Loucy (cell line): ENCODE measurements at regions not wholly inside any gene's neighbourhood (a gene's known extent, or its start where the extent isn't known, plus 50 kb on each side); places are given as distances from the start of the nearest gene placed in this dataset.

Experiments
- H2AFZ ChIP-seq: fragments of 200-600 bp; sonication (generic); 2 replicates; pipeline ENCODE4 v1.6.0; 2016; ENCODE audit warnings: antibody characterized with exemption, mild to moderate bottlenecking, low read length, moderate library complexity
- H3F3A ChIP-seq: fragments of 200-600 bp; 2 replicates; pipeline ENCODE4 v1.6.0; 2016; ENCODE audit warnings: antibody characterized with exemption, low read depth, mild to moderate bottlenecking
- H3K27me3 ChIP-seq: fragments of 200-600 bp; sonication (generic); 2 replicates; pipeline ENCODE4 v1.6.1; 2014; ENCODE audit warnings: low read length, mild to moderate bottlenecking; ENCODE audit not compliant: insufficient read depth, poor library complexity, severe bottlenecking
- H3K36me3 ChIP-seq: fragments of 200-600 bp; sonication (generic); 2 replicates; pipeline ENCODE4 v1.6.1; 2016; ENCODE audit warnings: low read length; ENCODE audit not compliant: insufficient read depth
- H3K4me1 ChIP-seq: fragments of 200-600 bp; sonication (generic); 2 replicates; pipeline ENCODE4 v1.5.1; 2014; ENCODE audit warnings: low read length, mild to moderate bottlenecking; ENCODE audit not compliant: insufficient read depth, poor library complexity, severe bottlenecking
- H3K4me2 ChIP-seq: fragments of 200-600 bp; sonication (generic); 2 replicates; pipeline ENCODE4 v1.6.0; 2014; ENCODE audit warnings: antibody characterized with exemption, low read length, low read depth, mild to moderate bottlenecking; ENCODE audit not compliant: poor library complexity, severe bottlenecking
- H3K4me3 ChIP-seq: fragments of 200-600 bp; sonication (generic); 2 replicates; pipeline ENCODE4 v1.5.1; 2014; ENCODE audit warnings: low read length, mild to moderate bottlenecking, mixed read lengths; ENCODE audit not compliant: poor library complexity, severe bottlenecking
- H3K79me2 ChIP-seq: fragments of 200-600 bp; sonication (generic); 2 replicates; pipeline ENCODE4 v1.6.1; 2014; ENCODE audit warnings: low read length; ENCODE audit not compliant: insufficient read depth
- H3K9ac ChIP-seq: fragments of 200-600 bp; sonication (generic); 2 replicates; pipeline ENCODE4 v1.6.0; 2014; ENCODE audit warnings: mild to moderate bottlenecking, low read depth, low read length, moderate library complexity; ENCODE audit not compliant: poor library complexity, severe bottlenecking
- H3K9me2 ChIP-seq: fragments of 200-600 bp; sonication (generic); replicated peaks from 2 replicates; pipeline ENCODE4 v1.6.1; 2016; ENCODE audit warnings: low read depth, low read length, mixed read lengths
- H3K9me3 ChIP-seq: fragments of 200-600 bp; sonication (generic); 2 replicates; pipeline ENCODE4 v1.6.1; 2014; ENCODE audit warnings: mild to moderate bottlenecking, antibody characterized with exemption, low read length, low read depth; ENCODE audit not compliant: insufficient read depth
- H4K20me1 ChIP-seq: fragments of 200-600 bp; sonication (generic); 2 replicates; pipeline ENCODE4 v1.6.0; 2014; ENCODE audit warnings: antibody characterized with exemption, low read length, mild to moderate bottlenecking; ENCODE audit not compliant: insufficient read depth, poor library complexity, severe bottlenecking
- CTCF ChIP-seq: fragments of 200-600 bp; sonication (generic); conservative IDR thresholded peaks from 2 replicates; pipeline ENCODE4 v1.5.1; 2014; ENCODE audit warnings: mild to moderate bottlenecking, antibody characterized with exemption, low read length
- EZH2phosphoT487 ChIP-seq: fragments of 200-600 bp; IDR thresholded peaks from 2 replicates; pipeline ENCODE4 v1.6.1; 2018; ENCODE audit warnings: antibody characterized with exemption, mild to moderate bottlenecking, moderate library complexity, borderline replicate concordance

GRCh38 chr4:124509151-124509550, 203.4 kb downstream of the ANKRD50 start:
- Histone ChIP-seq H2AFZ (no peak overlapping the region), H3K4me3 (no peak overlapping the region), H3K4me1 (peaks cover 24% of the 10 kb centered on the region), H3K27me3 (no peaks in the 10 kb centered on the region), H4K20me1 (no peaks in the 10 kb centered on the region), H3K36me3 (no peaks in the 10 kb centered on the region), H3K9me3 (no peaks in the 10 kb centered on the region), H3F3A (no peaks in the 10 kb centered on the region), H3K4me2 (no peak overlapping the region), H3K79me2 (no peaks in the 10 kb centered on the region), H3K9me2 (no peaks in the 10 kb centered on the region), H3K9ac (no peak overlapping the region)
- TF ChIP-seq EZH2phosphoT487 (no peak), CTCF (no peak)

GRCh38 chr4:124514588-124514987, 197.9 kb downstream of the ANKRD50 start:
- no peak overlapping the region for H3K4me2 ChIP-seq
- TF ChIP-seq CTCF (no peak), EZH2phosphoT487 (no peak)

DNA sequence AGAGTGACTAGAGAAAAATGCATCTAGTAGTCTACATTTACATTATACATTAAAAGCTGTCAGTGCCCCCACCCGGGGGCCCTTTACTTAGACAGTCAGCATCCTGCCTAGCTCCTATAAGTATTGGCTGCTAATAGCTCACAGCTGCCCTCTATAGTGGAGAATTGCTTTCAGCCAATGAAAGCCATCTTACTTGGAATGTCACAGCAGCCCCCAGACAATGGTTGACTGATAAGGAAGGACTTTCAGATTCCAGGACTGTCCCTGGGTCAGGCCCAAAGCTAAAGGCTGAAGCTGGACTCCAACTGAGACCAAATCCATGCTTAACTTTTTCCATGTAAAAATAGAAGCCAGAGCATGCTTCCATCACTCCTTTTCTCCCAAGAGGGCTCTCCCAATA, 196.9 kb downstream of the ANKRD50 start:
- peak overlapping the region; percentile 46 for H2AFZ ChIP-seq
- H3K27me3 ChIP-seq: no peaks in the 10 kb centered on the region
- H3F3A ChIP-seq: no peaks in the 10 kb centered on the region
- H3K4me2 ChIP-seq: no peak overlapping the region
- no peaks in the 10 kb centered on the region for H3K9me2 ChIP-seq
- H3K4me1 ChIP-seq: no peaks in the 10 kb centered on the region
- no peaks in the 10 kb centered on the region for H3K79me2 ChIP-seq
- H3K9ac ChIP-seq: no peak overlapping the region
- no peaks in the 10 kb centered on the region for H3K36me3 ChIP-seq
- no peak overlapping the region for H3K4me3 ChIP-seq
- no peaks in the 10 kb centered on the region for H4K20me1 ChIP-seq
- H3K9me3 ChIP-seq: no peaks in the 10 kb centered on the region
- TF ChIP-seq CTCF (peak; percentile 39), EZH2phosphoT487 (no peak)

More at GRCh38 chr4:124514588-124514987, 197.9 kb downstream of the ANKRD50 start:
- Histone ChIP-seq H3K9me3 (no peaks in the 10 kb centered on the region), H3K4me3 (no peak overlapping the region), H3F3A (no peaks in the 10 kb centered on the region), H3K9ac (no peak overlapping the region), H4K20me1 (no peaks in the 10 kb centered on the region), H3K36me3 (no peaks in the 10 kb centered on the region), H3K27me3 (no peaks in the 10 kb centered on the region), H3K79me2 (no peaks in the 10 kb centered on the region), H3K9me2 (no peaks in the 10 kb centered on the region), H3K4me1 (no peaks in the 10 kb centered on the region), H2AFZ (no peak overlapping the region)
